Duodenal mucosa (tissue), 2 donors: ENCODE measurements at regions not wholly inside any gene's neighbourhood (a gene's known extent, or its start where the extent isn't known, plus 50 kb on each side); places are given as distances from the start of the nearest gene placed in this dataset.

Source experiments
- H3K27ac ChIP-seq: one replicate; pipeline ENCODE4 v1.7.0; 2013; ENCODE audit warnings: low read depth, low read length
- H3K27me3 ChIP-seq, 2 donors: one replicate each; pipeline ENCODE4 v1.7.0; 2013; ENCODE audit warnings: low read length in 2 of 2, control low read depth in 1 of 2; ENCODE audit not compliant: insufficient read depth in 2 of 2, control insufficient read depth in 1 of 2
- H3K36me3 ChIP-seq, 2 donors: one replicate each; pipeline ENCODE4 v1.7.0; 2013; ENCODE audit warnings: low read length in 2 of 2, control low read depth in 1 of 2; ENCODE audit not compliant: insufficient read depth in 2 of 2, control insufficient read depth in 1 of 2
- H3K4me1 ChIP-seq, 2 donors: one replicate each; pipeline ENCODE4 v1.7.0; 2013; ENCODE audit warnings: low read length in 2 of 2, control low read depth in 1 of 2; ENCODE audit not compliant: insufficient read depth in 2 of 2, control insufficient read depth in 1 of 2
- H3K4me3 ChIP-seq, 2 donors: one replicate each; pipeline ENCODE4 v1.7.0; 2013; ENCODE audit warnings: low read length in 2 of 2, low read depth in 1 of 2
- H3K9ac ChIP-seq, 2 donors: one replicate each; pipeline ENCODE4 v1.7.0; 2013; ENCODE audit warnings: low read length in 2 of 2, low read depth in 1 of 2
- H3K9me3 ChIP-seq, 2 donors: one replicate each; pipeline ENCODE4 v1.7.0; 2013; ENCODE audit warnings: low read length in 2 of 2, control low read depth in 1 of 2; ENCODE audit not compliant: control insufficient read depth in 1 of 2

DNA sequence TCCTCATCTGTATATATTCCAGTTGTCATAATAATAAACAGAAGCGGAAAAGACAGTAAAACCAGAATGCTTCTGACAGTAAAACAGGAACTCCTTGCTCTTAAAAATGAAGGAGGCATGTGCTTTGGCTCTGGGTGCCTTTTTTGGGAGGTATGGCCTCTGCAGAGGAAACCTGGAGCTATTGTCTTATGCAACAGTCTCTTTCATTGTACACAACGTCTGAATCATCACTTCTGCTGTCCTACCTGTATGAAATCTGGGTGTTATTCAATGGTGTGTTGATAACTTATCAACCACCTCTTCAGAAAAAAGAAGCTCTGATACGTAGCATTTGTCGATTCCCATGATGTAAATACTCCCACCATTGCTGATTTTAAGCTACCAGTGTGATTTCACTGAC is 64.8 kb downstream of the CDCA7 start:
- Histone ChIP-seq H3K36me3 (no peaks in the 10 kb centered on the region), H3K9ac (no peak overlapping the region)

DNA sequence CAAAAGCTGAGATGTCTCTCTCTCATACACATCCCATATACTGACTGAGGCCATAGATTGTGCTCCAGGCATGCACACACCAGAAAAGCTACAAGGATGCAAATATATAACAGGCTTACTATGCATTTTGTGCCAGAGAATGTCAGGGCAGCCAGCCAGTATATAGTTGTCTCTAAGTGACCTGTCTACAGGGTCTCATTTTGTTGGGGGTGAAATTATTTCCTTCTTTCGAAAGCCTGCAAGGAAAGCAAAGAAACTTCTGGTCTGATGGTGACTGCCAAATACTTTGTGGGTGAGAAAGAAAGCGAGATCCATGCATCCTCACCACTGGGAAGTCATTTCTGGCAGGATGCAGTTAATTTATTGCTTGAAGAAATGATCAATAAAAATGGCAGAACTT is 70.2 kb downstream of the CDCA7 start:
- Histone ChIP-seq H3K9me3 (no peaks in the 10 kb centered on the region), H3K27me3 (no peaks in the 10 kb centered on the region), H3K4me1 (no peaks in the 10 kb centered on the region)

More for the DNA sequence above, 64.8 kb downstream of the CDCA7 start:
- Histone ChIP-seq H3K9me3 (no peaks in the 10 kb centered on the region), H3K27me3 (no peaks in the 10 kb centered on the region), H3K27ac (no peak overlapping the region), H3K4me3 (no peak overlapping the region), H3K4me1 (no peaks in the 10 kb centered on the region)

DNA sequence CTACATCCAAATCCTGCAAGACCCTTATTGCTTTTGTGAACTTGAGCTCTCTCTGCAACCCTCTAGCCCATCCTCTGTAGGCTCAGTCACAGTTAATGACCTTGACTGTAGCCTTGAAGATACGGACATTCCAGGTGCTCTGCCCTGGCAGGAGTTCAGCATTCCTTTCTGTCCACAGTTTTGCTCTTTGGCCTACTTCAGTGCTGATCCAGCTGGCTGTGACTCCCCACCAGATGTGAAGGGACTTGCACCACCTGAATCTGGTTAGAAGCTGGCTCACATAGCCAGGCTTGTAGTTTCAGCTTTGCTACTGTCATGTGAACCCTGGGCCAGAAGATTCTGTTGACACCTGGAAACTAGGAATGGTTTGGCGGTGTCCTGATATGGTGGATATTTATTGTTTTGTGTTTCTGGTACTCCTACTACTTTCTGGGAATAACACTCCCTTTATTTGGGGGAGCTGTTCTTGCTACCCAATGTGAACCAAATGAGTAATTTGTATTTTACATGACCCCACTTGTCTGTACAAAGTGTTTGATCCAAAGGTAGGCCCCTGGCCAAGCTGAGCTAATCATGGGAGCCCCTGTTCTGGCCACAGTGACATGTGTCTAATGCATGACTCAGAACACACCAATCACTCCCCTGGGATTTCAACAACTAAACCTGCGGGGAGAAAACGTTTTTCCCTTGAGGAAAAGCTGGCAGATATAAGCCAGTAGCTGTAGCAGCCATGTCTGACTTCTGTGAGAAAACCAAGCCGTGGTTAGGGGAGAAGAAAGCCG is 73.4 kb downstream of the CDCA7 start:
- Histone ChIP-seq H3K4me1 (no peaks in the 10 kb centered on the region), H3K9me3 (no peaks in the 10 kb centered on the region), H3K9ac (no peak overlapping the region), H3K36me3 (no peaks in the 10 kb centered on the region), H3K27me3 (no peaks in the 10 kb centered on the region), H3K27ac (no peak overlapping the region), H3K4me3 (no peak overlapping the region)

More for the DNA sequence above, 70.2 kb downstream of the CDCA7 start:
- Histone ChIP-seq H3K27ac (no peak overlapping the region), H3K4me3 (no peak overlapping the region), H3K36me3 (no peaks in the 10 kb centered on the region), H3K9ac (no peak overlapping the region)

DNA sequence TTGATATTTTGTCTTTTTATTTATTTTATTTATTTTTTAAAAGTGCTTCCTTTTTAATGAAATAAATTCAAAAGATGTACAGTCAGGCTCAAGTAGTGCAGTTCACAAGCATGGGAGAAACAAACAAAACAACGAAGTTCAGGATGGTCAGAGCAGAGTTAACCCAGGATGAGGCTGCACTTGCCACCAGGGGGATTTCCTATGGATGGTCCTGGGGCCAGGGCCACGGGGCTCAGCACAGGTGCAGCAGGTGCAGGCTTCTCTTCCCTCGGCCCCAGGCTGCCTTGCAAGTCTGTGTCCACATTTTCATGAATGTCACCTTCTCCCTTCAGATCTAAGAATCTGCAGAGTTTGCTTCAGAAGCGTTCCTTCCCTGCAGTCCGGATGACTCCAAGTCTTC is 76.5 kb downstream of the CDCA7 start:
- no peaks in the 10 kb centered on the region for H3K27me3 ChIP-seq

DNA sequence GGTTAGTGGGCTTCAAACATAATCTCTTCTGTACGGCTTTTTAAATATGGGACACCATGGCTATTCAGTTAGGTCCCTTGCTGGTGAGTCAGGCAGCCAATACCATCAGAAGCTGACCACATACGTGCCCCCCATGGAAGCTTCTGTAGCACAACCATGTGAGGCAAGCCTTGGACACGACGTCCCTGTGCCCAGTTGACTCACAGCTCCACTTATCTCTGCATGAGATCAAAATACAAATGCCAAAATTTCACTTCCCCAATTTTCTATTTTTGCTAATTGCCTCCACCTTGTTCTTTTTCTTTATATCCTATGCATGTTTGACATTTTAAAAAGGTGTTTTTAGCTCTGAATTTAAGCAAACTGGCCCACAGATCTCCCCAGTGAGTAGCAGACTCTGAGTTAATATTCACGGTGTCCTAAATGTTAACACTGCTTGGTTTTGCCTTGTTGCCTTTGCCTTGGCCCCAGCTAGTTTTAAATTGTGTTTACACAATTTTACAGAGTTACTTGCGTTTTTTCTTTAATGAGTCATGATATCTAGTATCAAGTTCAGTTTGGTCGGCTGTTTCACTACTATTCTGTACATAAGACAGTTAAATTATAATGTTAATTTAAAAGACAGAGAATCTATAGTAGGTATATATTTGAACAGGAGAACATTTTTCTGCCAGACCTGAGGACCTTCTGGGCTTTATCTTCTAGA is 77.5 kb downstream of the CDCA7 start:
- Histone ChIP-seq H3K36me3 (no peaks in the 10 kb centered on the region), H3K27ac (no peak overlapping the region), H3K9ac (no peak overlapping the region), H3K9me3 (no peaks in the 10 kb centered on the region), H3K4me3 (no peak overlapping the region), H3K27me3 (no peaks in the 10 kb centered on the region), H3K4me1 (no peaks in the 10 kb centered on the region)

More for the DNA sequence above, 76.5 kb downstream of the CDCA7 start:
- no peaks in the 10 kb centered on the region for H3K4me1 ChIP-seq
- no peaks in the 10 kb centered on the region for H3K9me3 ChIP-seq
- H3K9ac ChIP-seq: no peak overlapping the region
- no peaks in the 10 kb centered on the region for H3K36me3 ChIP-seq
- H3K27ac ChIP-seq: no peak overlapping the region
- H3K4me3 ChIP-seq: no peak overlapping the region

DNA sequence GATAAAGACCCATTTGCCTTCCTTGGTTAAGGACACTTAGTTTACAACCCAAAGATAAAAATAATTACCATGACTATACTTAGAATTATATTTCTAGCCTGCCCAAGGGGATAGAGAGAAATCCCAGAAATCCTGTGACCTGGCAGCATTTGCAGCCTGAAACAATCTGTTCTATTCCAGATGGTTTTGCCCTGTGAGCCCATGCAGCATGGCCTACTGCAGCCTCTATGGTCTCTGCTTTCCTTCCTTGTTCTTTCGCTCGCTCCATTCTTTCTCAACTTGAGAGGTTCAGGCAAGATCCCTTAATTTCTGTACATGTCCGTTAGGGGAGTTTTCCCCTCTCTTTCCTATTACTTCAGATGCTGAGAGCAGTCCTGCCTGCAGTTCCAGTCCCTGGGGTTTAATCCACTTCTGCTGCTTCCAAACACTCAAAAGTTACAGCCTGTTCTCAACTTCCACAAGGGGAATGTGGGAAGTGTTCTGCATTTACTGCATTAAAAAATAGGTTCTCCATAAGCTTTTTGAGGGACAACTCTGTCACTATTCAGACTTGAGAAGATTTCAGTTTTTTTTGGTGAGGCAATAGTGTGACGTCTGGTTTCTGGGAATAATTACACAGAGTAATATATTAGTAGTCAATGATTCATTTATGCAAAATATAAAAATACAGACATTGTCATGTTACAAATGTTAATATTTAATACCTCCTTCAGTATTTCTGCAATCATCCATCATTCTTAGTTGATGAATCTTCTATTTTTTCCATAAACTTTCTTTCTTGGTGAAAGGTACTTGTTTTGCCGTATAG is 80.3 kb downstream of the CDCA7 start:
- Histone ChIP-seq H3K36me3 (no peaks in the 10 kb centered on the region), H3K4me3 (no peak overlapping the region), H3K27ac (no peak overlapping the region), H3K4me1 (no peaks in the 10 kb centered on the region), H3K9ac (no peak overlapping the region), H3K27me3 (peaks cover 0 to 3% of the 10 kb centered on the region in 2 donors), H3K9me3 (no peaks in the 10 kb centered on the region)

DNA sequence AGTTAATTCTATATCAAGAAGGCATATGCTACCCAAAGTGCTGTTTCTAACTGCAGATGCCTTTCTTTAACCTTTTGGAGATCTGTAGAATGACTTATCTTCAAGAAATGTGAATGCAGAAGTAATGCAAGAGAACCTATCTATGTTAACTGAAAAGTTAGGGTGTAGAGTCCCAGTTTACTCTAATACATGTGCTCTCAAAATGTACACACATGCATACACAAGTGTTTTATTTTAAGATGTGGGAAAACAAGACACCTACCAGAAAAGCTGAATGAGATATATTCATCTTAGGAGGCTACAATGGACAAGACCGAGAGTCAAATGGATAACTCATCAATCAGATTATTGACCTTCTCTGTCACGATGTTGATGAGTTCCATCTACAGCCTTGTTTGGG is 80.9 kb downstream of the CDCA7 start:
- no peak overlapping the region for H3K27ac ChIP-seq
- no peaks in the 10 kb centered on the region for H3K4me1 ChIP-seq
- no peaks in the 10 kb centered on the region for H3K36me3 ChIP-seq
- H3K27me3 ChIP-seq: peaks cover 0 to 3% of the 10 kb centered on the region in 2 donors
- H3K9me3 ChIP-seq: no peaks in the 10 kb centered on the region
- H3K9ac ChIP-seq: no peak overlapping the region
- no peak overlapping the region for H3K4me3 ChIP-seq

DNA sequence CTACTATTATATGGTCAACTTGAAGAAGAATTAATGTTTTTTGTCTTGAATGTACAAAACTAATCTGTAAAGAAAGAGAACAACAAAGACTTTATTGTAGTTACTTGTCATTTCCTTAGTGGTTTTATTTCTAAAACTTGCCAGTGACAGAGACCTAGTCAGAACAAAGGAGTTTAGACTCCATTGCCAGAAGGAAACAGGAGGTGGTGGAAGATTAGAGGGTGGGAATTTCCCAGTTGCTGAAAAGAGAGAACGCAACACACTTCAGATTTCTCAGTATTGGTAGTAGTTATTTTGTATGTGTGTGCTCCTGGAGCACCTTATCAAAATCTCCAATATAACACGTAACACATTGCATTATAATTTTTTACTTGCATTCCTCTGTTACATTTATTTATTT is 81.4 kb downstream of the CDCA7 start:
- Histone ChIP-seq H3K4me1 (no peaks in the 10 kb centered on the region), H3K27me3 (peaks cover 0 to 3% of the 10 kb centered on the region in 2 donors), H3K27ac (no peak overlapping the region), H3K36me3 (no peaks in the 10 kb centered on the region), H3K4me3 (no peak overlapping the region), H3K9me3 (no peaks in the 10 kb centered on the region), H3K9ac (no peak overlapping the region)

DNA sequence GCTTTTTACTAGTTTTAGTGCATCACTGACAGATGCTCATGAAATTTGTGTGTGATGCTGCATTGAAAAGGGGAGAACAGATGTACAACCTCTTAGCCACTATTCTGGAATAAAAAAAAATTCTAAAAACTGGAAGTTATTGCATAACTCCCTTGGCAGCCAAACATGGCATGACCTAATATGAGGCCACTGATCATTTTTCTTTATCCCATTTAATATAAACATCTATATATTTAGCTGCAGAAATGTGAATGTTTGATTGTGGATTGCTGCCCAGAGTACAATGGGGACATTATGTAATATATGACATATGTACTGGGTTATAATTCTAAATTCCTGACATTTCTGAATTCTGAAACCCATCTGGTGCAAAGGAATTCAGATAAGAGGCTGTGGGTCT is 86.5 kb downstream of the CDCA7 start:
- H3K9me3 ChIP-seq: no peaks in the 10 kb centered on the region
- H3K36me3 ChIP-seq: no peaks in the 10 kb centered on the region
- no peak overlapping the region for H3K9ac ChIP-seq
- H3K4me3 ChIP-seq: no peak overlapping the region
- peaks cover 0 to 3% of the 10 kb centered on the region in 2 donors for H3K27me3 ChIP-seq
- no peak overlapping the region for H3K27ac ChIP-seq
- H3K4me1 ChIP-seq: no peaks in the 10 kb centered on the region

DNA sequence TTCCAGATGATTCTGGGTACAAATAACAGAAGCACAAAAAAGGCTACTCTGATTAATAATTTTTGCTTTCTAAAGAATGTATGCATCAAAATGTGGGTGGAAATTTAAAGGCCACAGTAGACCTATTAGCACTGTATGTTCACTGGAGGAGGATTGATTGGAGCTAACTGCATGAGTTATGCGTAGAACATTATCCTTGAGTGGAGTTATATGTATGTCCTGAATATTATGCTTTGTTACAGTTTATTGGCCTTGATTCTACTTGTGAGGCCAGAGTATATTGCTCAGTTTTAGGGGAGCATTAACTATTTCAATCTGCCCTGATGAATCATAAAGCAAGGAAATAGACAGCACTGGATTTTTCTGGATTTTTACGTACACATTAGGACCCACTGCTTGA is 87.9 kb downstream of the CDCA7 start:
- no peak overlapping the region for H3K9ac ChIP-seq
- H3K4me3 ChIP-seq: no peak overlapping the region
- no peaks in the 10 kb centered on the region for H3K9me3 ChIP-seq
- H3K27ac ChIP-seq: no peak overlapping the region
- H3K27me3 ChIP-seq: peaks cover 0 to 3% of the 10 kb centered on the region in 2 donors
- H3K36me3 ChIP-seq: no peaks in the 10 kb centered on the region
- H3K4me1 ChIP-seq: no peaks in the 10 kb centered on the region
